Nephron progenitor cell (in vitro differentiated cells): ENCODE measurements at regions not wholly inside any gene's neighbourhood (a gene's known extent, or its start where the extent isn't known, plus 50 kb on each side); places are given as distances from the start of the nearest gene placed in this dataset.

Source experiments
- DNase-seq: peaks from one replicate; pipeline ENCODE4 v3.0.0; 2021
- H3K27ac Mint-ChIP-seq: 2 replicates; pipeline ENCODE4 v1.8.0; 2021; ENCODE audit warnings: mild to moderate bottlenecking, moderate library complexity, mixed read lengths
- H3K27me3 Mint-ChIP-seq: 2 replicates; pipeline ENCODE4 v1.8.0; 2021; ENCODE audit warnings: mild to moderate bottlenecking, low read depth, mixed read lengths; ENCODE audit not compliant: poor library complexity
- H3K36me3 Mint-ChIP-seq: 2 replicates; pipeline ENCODE4 v1.8.0; 2021; ENCODE audit warnings: low read depth, mixed read lengths
- H3K4me1 Mint-ChIP-seq: 2 replicates; pipeline ENCODE4 v1.8.0; 2021; ENCODE audit warnings: mixed read lengths
- H3K4me3 Mint-ChIP-seq: 2 replicates; pipeline ENCODE4 v1.8.0; 2021; ENCODE audit warnings: mild to moderate bottlenecking, moderate library complexity, mixed read lengths
- H3K9me3 Mint-ChIP-seq: 2 replicates; pipeline ENCODE4 v1.8.0; 2021; ENCODE audit warnings: mild to moderate bottlenecking, moderate library complexity, mixed read lengths
- CTCF ChIP-seq: fragments of 200-600 bp; sonication (generic); IDR thresholded peaks from 2 replicates; pipeline ENCODE4 v1.5.0; 2021; ENCODE audit warnings: antibody characterized with exemption

GRCh38 chr14:38134416-38135030 is 73.2 kb upstream of the SSTR1 start:
- peaks cover 10% of the 10 kb centered on the region for H3K9me3 Mint-ChIP-seq
- DNase-seq = no peak
- no peaks in the 10 kb centered on the region for H3K27me3 Mint-ChIP-seq
- no peaks in the 10 kb centered on the region for H3K4me1 Mint-ChIP-seq
- no peak for TF ChIP-seq CTCF
- no peak overlapping the region for H3K27ac Mint-ChIP-seq
- no peak overlapping the region for H3K4me3 Mint-ChIP-seq
- H3K36me3 Mint-ChIP-seq = no peaks in the 10 kb centered on the region

GRCh38 chr14:38135106-38135867 is 72.4 kb upstream of the SSTR1 start:
- no peak for TF ChIP-seq CTCF
- Mint-ChIP-seq H3K9me3 (peaks cover 7% of the 10 kb centered on the region), H3K4me1 (no peaks in the 10 kb centered on the region), H3K36me3 (no peaks in the 10 kb centered on the region), H3K4me3 (no peak overlapping the region), H3K27me3 (no peaks in the 10 kb centered on the region), H3K27ac (no peak overlapping the region)
- no peak for DNase-seq

GRCh38 chr14:38137005-38137404 is 70.7 kb upstream of the SSTR1 start:
- TF ChIP-seq CTCF = no peak
- Mint-ChIP-seq H3K36me3 (no peaks in the 10 kb centered on the region), H3K9me3 (no peaks in the 10 kb centered on the region), H3K27ac (no peak overlapping the region), H3K27me3 (no peaks in the 10 kb centered on the region), H3K4me1 (no peaks in the 10 kb centered on the region), H3K4me3 (no peak overlapping the region)
- no peak for DNase-seq

GRCh38 chr14:38138473-38139138 is 69.1 kb upstream of the SSTR1 start:
- no peak for DNase-seq
- no peaks in the 10 kb centered on the region for H3K4me1 Mint-ChIP-seq

GRCh38 chr14:38139926-38140325 is 67.8 kb upstream of the SSTR1 start:
- Mint-ChIP-seq H3K9me3 (no peaks in the 10 kb centered on the region), H3K4me1 (no peaks in the 10 kb centered on the region), H3K4me3 (no peak overlapping the region), H3K36me3 (no peaks in the 10 kb centered on the region), H3K27ac (no peak overlapping the region), H3K27me3 (peaks cover 3% of the 10 kb centered on the region)
- no peak for DNase-seq
- TF ChIP-seq CTCF = no peak

More at GRCh38 chr14:38138473-38139138, 69.1 kb upstream of the SSTR1 start:
- Mint-ChIP-seq H3K27ac (no peak overlapping the region), H3K27me3 (no peaks in the 10 kb centered on the region), H3K36me3 (no peaks in the 10 kb centered on the region), H3K9me3 (no peaks in the 10 kb centered on the region), H3K4me3 (no peak overlapping the region)
- TF ChIP-seq CTCF = no peak
